Lung (tissue), 11 donors: ENCODE measurements at regions not wholly inside any gene's neighbourhood (a gene's known extent, or its start where the extent isn't known, plus 50 kb on each side); places are given as distances from the start of the nearest gene placed in this dataset.
A peak's percentile ranks its signal among the peaks of the same experiment; 100 is the strongest.

ENCODE experiments used
- ATAC-seq: fragments of 200-7000 bp; cut with Tn5 transposase; one replicate; pipeline ENCODE4 v1.9.1; 2020; ENCODE audit warnings: moderate number of reproducible peaks; ENCODE audit not compliant: insufficient read depth, low FRiP score
- DNase-seq, 3 donors: peaks; one replicate each; pipeline ENCODE4 v3.0.0-alpha.2; 2013 to 2017
- H3K27ac ChIP-seq, 2 donors: one replicate each; pipeline ENCODE4 v1.5.1; 2013; ENCODE audit warnings: mild to moderate bottlenecking in 2 of 2, moderate library complexity in 2 of 2, control low read depth in 1 of 2, inconsistent platforms in 1 of 2, low read depth in 1 of 2, low read length in 1 of 2
- H3K27me3 ChIP-seq, 3 donors: one replicate each; pipeline ENCODE4 v1.5.1; 2013; ENCODE audit warnings: low read length in 2 of 3; ENCODE audit not compliant: control insufficient read depth in 3 of 3, insufficient read depth in 3 of 3
- H3K36me3 ChIP-seq, 4 donors: one replicate each; pipeline ENCODE4 v1.5.1; 2013; ENCODE audit warnings: low read length in 4 of 4, mild to moderate bottlenecking in 1 of 4, moderate library complexity in 1 of 4; ENCODE audit not compliant: control insufficient read depth in 4 of 4, insufficient read depth in 4 of 4
- H3K4me1 ChIP-seq, 5 donors: one replicate each; pipeline ENCODE4 v1.5.1; 2013; ENCODE audit warnings: low read length in 5 of 5, mild to moderate bottlenecking in 2 of 5, moderate library complexity in 1 of 5; ENCODE audit not compliant: control insufficient read depth in 5 of 5, insufficient read depth in 5 of 5
- H3K4me3 ChIP-seq: one replicate; pipeline ENCODE4 v1.5.1; 2013; ENCODE audit warnings: mild to moderate bottlenecking, control low read depth, moderate library complexity
- H3K9ac ChIP-seq, 2 donors: one replicate each; pipeline ENCODE4 v1.5.1; 2013; ENCODE audit warnings: low read length in 2 of 2, control low read depth in 1 of 2; ENCODE audit not compliant: insufficient read depth in 1 of 2
- H3K9me3 ChIP-seq, 4 donors: one replicate each; pipeline ENCODE4 v1.5.1; 2013; ENCODE audit warnings: low read length in 3 of 4, mild to moderate bottlenecking in 1 of 4, moderate library complexity in 1 of 4; ENCODE audit not compliant: control insufficient read depth in 4 of 4, insufficient read depth in 3 of 4
- WGBS, 2 donors: extraction: QIAGEN DNeasy Blood & Tissue Kit; methylation state at CpG; one replicate each; pipeline ENCODE4 v1.1.7; 2013; 5-methylcytosine and 5-hydroxymethylcytosine counted together
- TF ChIP-seq, protein P1 (sequence below): IDR thresholded peaks from 2 replicates; pipeline ENCODE4 v1.5.1; 2012; ENCODE audit warnings: mild to moderate bottlenecking; ENCODE audit errors: control extremely low read depth, extremely low read depth
- donor health status: control.
- donor health status: control.
- donor health status: Bipolar disorder and iron deficiency.
- donor health status: healthy.
- donor health status: DM: yes; HTN: yes; CAD: no.

- H3K4me3 ChIP-seq: no peak overlapping the region
- H3K36me3 ChIP-seq: no peaks in the 10 kb centered on the region
- DNase-seq (no peak), ATAC-seq (no peak)
- H3K9me3 ChIP-seq: no peaks in the 10 kb centered on the region
- H3K27ac ChIP-seq: no peak overlapping the region
- TF ChIP-seq, protein P1, sequence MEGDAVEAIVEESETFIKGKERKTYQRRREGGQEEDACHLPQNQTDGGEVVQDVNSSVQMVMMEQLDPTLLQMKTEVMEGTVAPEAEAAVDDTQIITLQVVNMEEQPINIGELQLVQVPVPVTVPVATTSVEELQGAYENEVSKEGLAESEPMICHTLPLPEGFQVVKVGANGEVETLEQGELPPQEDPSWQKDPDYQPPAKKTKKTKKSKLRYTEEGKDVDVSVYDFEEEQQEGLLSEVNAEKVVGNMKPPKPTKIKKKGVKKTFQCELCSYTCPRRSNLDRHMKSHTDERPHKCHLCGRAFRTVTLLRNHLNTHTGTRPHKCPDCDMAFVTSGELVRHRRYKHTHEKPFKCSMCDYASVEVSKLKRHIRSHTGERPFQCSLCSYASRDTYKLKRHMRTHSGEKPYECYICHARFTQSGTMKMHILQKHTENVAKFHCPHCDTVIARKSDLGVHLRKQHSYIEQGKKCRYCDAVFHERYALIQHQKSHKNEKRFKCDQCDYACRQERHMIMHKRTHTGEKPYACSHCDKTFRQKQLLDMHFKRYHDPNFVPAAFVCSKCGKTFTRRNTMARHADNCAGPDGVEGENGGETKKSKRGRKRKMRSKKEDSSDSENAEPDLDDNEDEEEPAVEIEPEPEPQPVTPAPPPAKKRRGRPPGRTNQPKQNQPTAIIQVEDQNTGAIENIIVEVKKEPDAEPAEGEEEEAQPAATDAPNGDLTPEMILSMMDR: no peak
- peaks cover 0 to 9% (median 0%) of the 10 kb centered on the region in 5 donors for H3K4me1 ChIP-seq
- 78 to 82% methylated on average over 3 of the region's 3 CpGs for WGBS, 2 donors
- H3K9ac ChIP-seq: no peak overlapping the region
- H3K27me3 ChIP-seq: no peaks in the 10 kb centered on the region
Measured at GRCh38 chr14:30292541-30292940, 266.4 kb upstream of the G2E3 start.

GRCh38 chr14:30295980-30296379, 263.0 kb upstream of the G2E3 start:
- TF ChIP-seq, protein P1: no peak
- ATAC-seq: peak; percentile 41
- peak in 2 of 3 donors; percentile 32 to 46 for DNase-seq

GRCh38 chr14:30296931-30297405, 262.0 kb upstream of the G2E3 start:
- no peak overlapping the region for H3K4me3 ChIP-seq
- H3K9ac ChIP-seq: no peak overlapping the region
- TF ChIP-seq, protein P1: no peak
- WGBS, 2 donors: 35 to 62% methylated on average over 11 of the region's 11 CpGs
- peaks cover 0 to 16% (median 0%) of the 10 kb centered on the region in 5 donors for H3K4me1 ChIP-seq
- no peaks in the 10 kb centered on the region for H3K27me3 ChIP-seq
- no peak for DNase-seq
- H3K9me3 ChIP-seq: no peaks in the 10 kb centered on the region
- H3K36me3 ChIP-seq: no peaks in the 10 kb centered on the region
- H3K27ac ChIP-seq: no peak overlapping the region
- ATAC-seq: no peak

More at GRCh38 chr14:30295980-30296379, 263.0 kb upstream of the G2E3 start:
- Histone ChIP-seq H3K27me3 (no peaks in the 10 kb centered on the region), H3K4me3 (no peak overlapping the region), H3K9ac (no peak overlapping the region), H3K27ac (no peak overlapping the region), H3K36me3 (no peaks in the 10 kb centered on the region), H3K9me3 (no peaks in the 10 kb centered on the region), H3K4me1 (peaks cover 0 to 16% (median 0%) of the 10 kb centered on the region in 5 donors)
